ENCODE measurements at regions not wholly inside any gene's neighbourhood (a gene's known extent, or its start where the extent isn't known, plus 50 kb on each side); places are given as distances from the start of the nearest gene placed in this dataset.

- TF ChIP-seq ATF5 (CRISPR knock-in tag; IDR thresholded peaks at IDR 0.05; ENCODE audit: low read depth) = no peak
- TF ChIP-seq SIN3A (IDR thresholded peaks at IDR 0.05; ENCODE audit: borderline replicate concordance, low read depth, low read length) = no peak
- TF ChIP-seq MTA3 (CRISPR knock-in tag; IDR thresholded peaks at IDR 0.05) = no peak
- no peak for TF ChIP-seq ZKSCAN8 (CRISPR knock-in tag; IDR thresholded peaks at IDR 0.05; ENCODE audit: borderline replicate concordance)
These were observed 54.4 kb downstream of the MRPL36 start for GRCh38 chr5:1745123-1745795.

Measured in HepG2 (cell line).